SJSA1 (cell line): ENCODE measurements at regions not wholly inside any gene's neighbourhood (a gene's known extent, or its start where the extent isn't known, plus 50 kb on each side); places are given as distances from the start of the nearest gene placed in this dataset.
"Not testable (repeated sequence)": the region's sequence is repeated elsewhere in the genome, so short reads cannot be mapped to it uniquely, and the experiment has no call there.

ENCODE experiments used
- DNase-seq, 2 experiments: peaks; one replicate each; pipeline ENCODE4 v3.0.0-alpha.2; 2015 to 2020; ENCODE audit warnings: low spot score in 2 of 2, low read depth in 1 of 2
- H3K27ac ChIP-seq: fragments of 250-450 bp; sonication (Bioruptor Pico); 2 replicates; pipeline ENCODE4 v1.5.1; 2020; ENCODE audit warnings: mild to moderate bottlenecking, moderate library complexity
- H3K27me3 ChIP-seq: fragments of 250-450 bp; sonication (Bioruptor Pico); replicated peaks from 2 replicates; pipeline ENCODE4 v1.5.1; 2020; ENCODE audit warnings: mild to moderate bottlenecking, moderate library complexity
- H3K36me3 ChIP-seq: fragments of 250-450 bp; sonication (Bioruptor Pico); 2 replicates; pipeline ENCODE4 v1.5.1; 2020; ENCODE audit warnings: mild to moderate bottlenecking
- H3K4me1 ChIP-seq: fragments of 250-450 bp; sonication (Bioruptor Pico); replicated peaks from 2 replicates; pipeline ENCODE4 v1.6.1; 2021; ENCODE audit warnings: mild to moderate bottlenecking
- H3K4me3 ChIP-seq: fragments of 250-450 bp; sonication (Bioruptor Pico); 2 replicates; pipeline ENCODE4 v1.5.1; 2020; ENCODE audit warnings: mild to moderate bottlenecking
- H3K9me3 ChIP-seq: fragments of 250-450 bp; sonication (Bioruptor Pico); replicated peaks from 2 replicates; pipeline ENCODE4 v1.5.1; 2020; ENCODE audit warnings: mild to moderate bottlenecking

DNA sequence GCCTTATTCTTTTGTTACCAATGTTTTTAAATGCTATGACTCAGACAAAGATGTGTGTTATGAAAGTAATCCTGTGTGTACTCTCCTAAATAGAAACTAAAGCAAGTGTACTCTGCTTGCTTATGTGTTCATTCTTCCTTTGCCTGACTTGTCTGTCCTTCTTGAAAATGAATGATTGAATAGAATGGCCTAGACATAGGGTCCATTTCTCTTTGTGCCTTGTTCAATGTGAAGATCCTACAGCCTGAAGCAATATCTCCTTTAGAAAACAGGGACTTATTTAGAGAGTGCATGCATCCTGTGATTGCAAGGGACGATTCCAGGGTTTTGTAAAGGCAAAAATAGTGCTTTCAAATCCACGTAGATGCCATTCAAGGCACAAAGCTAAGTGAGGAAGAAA is 343.6 kb upstream of the TACR3 start:
- Histone ChIP-seq H3K9me3 (no peaks in the 10 kb centered on the region), H3K36me3 (no peaks in the 10 kb centered on the region), H3K27ac (no peak overlapping the region), H3K4me1 (no peaks in the 10 kb centered on the region), H3K4me3 (no peak overlapping the region), H3K27me3 (no peaks in the 10 kb centered on the region)
- DNase-seq: no peak

DNA sequence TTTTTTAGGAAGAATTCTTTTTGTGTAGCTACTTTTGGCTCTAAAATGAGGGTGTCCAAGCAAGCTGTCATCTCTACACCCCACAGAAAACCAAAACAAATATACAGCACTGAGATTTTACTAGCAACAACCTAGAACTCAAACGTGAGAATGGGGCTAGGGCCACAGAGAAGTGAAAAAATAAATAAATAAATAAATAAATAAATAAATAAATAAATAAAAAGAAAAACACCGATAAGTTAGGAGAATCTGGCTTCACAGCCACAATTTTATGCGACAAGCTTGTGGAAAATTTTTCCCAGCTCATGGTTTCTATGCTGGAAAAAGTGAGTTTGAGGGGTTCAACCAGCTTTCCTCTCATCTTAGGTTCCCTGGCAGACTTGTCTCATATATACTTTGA is 324.6 kb upstream of the TACR3 start:
- no peak overlapping the region for H3K4me3 ChIP-seq
- H3K27me3 ChIP-seq: no peaks in the 10 kb centered on the region
- no peak overlapping the region for H3K27ac ChIP-seq
- no peaks in the 10 kb centered on the region for H3K9me3 ChIP-seq
- no peaks in the 10 kb centered on the region for H3K4me1 ChIP-seq
- no peaks in the 10 kb centered on the region for H3K36me3 ChIP-seq
- DNase-seq: no peak

DNA sequence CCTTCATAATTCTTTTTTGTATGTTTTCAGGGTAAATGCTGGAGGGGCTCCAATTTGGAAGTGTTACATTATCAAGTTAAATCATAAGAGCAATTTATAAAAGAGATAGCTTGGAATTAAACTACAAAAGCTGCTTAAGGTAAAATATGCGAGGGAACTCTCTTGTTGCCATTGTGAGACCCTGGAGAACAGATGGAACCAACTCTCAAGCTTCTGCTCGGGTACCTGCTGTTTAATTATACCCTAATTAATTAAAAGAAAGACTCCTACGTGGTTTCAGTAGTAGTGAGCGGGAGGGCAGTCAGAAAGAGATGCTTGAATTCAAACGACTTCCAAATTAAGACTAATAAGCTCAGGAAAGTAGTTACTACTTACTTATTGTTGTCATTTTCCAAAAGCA is 313.1 kb upstream of the TACR3 start:
- Histone ChIP-seq H3K27me3 (no peaks in the 10 kb centered on the region), H3K27ac (no peak overlapping the region), H3K4me1 (no peaks in the 10 kb centered on the region), H3K36me3 (no peaks in the 10 kb centered on the region), H3K4me3 (no peak overlapping the region), H3K9me3 (no peaks in the 10 kb centered on the region)
- no peak for DNase-seq

DNA sequence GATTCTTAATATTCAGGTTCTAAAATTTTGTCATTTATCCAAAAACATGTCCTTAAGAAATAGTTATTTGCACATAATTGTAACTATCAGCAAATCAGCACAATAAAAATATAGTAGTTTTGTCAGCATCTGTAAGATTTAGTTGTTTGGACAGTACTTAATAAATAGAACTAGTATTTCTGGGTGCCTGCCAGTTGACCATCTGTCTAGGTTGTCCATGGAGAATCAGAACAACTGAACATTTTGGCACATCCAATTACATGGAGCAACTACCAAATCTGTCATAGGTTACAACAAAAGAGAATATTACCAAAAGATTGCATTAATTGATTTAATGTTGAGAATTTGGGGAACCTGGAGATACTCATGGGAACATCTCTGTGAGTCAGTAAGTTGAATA is 305.5 kb upstream of the TACR3 start:
- no peaks in the 10 kb centered on the region for H3K9me3 ChIP-seq
- no peaks in the 10 kb centered on the region for H3K27me3 ChIP-seq
- no peaks in the 10 kb centered on the region for H3K36me3 ChIP-seq
- no peak overlapping the region for H3K4me3 ChIP-seq
- no peak overlapping the region for H3K27ac ChIP-seq
- DNase-seq: no peak
- no peaks in the 10 kb centered on the region for H3K4me1 ChIP-seq

DNA sequence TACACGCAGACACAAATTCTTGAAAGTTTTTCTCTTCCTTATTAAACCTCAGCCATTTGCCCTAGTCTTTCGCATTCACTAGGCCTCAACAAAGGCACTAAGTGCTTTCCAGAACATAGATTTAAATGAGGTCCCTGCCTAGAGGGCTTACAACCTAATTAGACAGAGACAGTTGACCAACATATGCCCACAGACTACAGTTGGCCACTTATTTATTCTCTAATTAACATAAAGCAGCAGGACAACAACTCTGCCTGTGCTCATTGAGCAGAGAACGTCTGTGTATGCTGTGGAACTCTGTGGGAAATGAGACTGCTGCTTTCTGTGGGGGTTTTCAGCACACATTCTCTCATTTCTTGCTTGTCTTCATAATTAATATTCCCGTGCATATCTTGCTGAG is 303.0 kb upstream of the TACR3 start:
- no peak overlapping the region for H3K4me3 ChIP-seq
- no peaks in the 10 kb centered on the region for H3K27me3 ChIP-seq
- no peak overlapping the region for H3K27ac ChIP-seq
- DNase-seq: no peak
- H3K4me1 ChIP-seq: no peaks in the 10 kb centered on the region
- no peaks in the 10 kb centered on the region for H3K9me3 ChIP-seq
- H3K36me3 ChIP-seq: no peaks in the 10 kb centered on the region

DNA sequence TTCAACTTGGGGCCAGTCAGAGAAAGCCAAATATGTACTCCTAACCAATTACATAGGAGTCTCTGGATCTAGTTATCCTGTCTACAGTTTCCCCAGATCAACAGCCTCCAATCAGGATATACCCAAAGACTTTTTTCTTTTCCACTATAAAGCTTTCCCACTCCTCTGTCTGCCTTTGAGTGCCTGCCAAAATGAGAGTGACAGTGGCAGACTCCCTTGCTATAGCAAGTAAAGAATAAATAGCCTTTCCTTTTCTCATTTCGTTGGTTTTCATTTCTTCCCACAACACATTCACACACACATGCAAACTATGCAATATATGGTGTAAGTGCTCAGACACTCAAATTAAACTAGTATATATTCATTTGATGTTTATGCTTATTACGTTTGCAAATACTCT is 302.4 kb upstream of the TACR3 start:
- DNase-seq: no peak
- Histone ChIP-seq H3K9me3 (no peaks in the 10 kb centered on the region), H3K27ac (no peak overlapping the region), H3K4me1 (no peaks in the 10 kb centered on the region), H3K27me3 (no peaks in the 10 kb centered on the region), H3K36me3 (no peaks in the 10 kb centered on the region), H3K4me3 (no peak overlapping the region)

DNA sequence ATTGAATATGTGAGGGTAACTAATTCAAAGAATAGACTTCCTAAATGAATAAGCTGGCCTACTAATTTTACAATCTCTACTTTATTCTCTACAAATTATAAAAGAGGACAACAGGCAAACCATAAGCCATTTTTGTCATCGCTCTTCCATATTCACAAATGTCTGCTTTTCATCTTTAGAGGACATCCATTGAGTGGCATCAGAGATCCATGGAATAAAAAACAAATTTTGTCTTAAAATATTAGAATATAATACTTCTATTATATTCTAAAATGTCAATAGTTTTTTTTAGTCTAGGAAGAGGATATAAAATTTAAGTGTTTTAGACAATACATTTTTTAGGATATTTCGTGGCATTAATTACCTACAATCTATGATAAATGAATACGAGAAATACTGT is 300.9 kb upstream of the TACR3 start:
- no peak for DNase-seq
- Histone ChIP-seq H3K4me3 (no peak overlapping the region), H3K4me1 (no peaks in the 10 kb centered on the region), H3K27me3 (no peaks in the 10 kb centered on the region), H3K27ac (no peak overlapping the region), H3K9me3 (no peaks in the 10 kb centered on the region), H3K36me3 (no peaks in the 10 kb centered on the region)

DNA sequence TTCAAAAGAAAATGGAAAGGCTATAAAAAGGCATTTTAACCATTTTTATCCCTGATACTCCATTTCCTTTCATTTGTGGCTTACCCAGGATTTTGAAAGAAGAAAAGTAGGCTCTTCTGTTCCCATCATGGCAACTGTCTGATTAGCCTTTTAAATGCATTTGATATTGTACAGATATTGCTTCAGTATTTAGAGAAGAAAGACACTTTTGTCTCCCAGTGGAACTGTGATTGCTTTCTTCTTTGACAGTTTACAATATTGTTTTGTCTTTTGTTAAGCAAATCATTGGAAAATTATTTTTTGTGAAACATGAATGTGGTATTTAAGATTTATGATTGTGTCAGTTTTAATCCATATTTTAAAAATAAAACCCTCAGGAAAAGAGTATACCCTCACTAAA is 297.4 kb upstream of the TACR3 start:
- H3K27ac ChIP-seq: no peak overlapping the region
- DNase-seq: no peak
- no peak overlapping the region for H3K4me3 ChIP-seq
- no peaks in the 10 kb centered on the region for H3K4me1 ChIP-seq
- H3K9me3 ChIP-seq: no peaks in the 10 kb centered on the region
- no peaks in the 10 kb centered on the region for H3K27me3 ChIP-seq
- no peaks in the 10 kb centered on the region for H3K36me3 ChIP-seq

DNA sequence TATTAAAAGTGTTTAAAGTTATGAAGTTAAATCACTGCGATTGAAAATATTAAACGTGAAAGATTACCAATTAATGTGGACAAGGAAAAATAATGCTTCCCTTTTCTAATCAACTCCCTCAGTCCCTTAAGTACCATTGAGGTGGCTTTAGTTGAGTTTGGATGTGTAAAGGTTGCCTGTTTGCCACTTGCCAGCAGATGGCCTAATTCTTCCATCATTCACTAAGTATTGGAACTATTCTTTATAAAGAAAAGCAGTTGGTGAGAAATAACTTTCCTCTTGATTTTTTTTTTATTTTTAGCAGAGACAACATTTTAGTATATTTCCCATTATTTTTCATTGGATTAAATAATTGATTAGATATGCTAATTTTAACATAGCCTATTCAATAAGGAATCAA is 295.9 kb upstream of the TACR3 start:
- H3K27ac ChIP-seq: no peak overlapping the region
- DNase-seq: no peak
- no peaks in the 10 kb centered on the region for H3K36me3 ChIP-seq
- H3K9me3 ChIP-seq: no peaks in the 10 kb centered on the region
- H3K4me3 ChIP-seq: no peak overlapping the region
- H3K27me3 ChIP-seq: no peaks in the 10 kb centered on the region
- H3K4me1 ChIP-seq: no peaks in the 10 kb centered on the region

DNA sequence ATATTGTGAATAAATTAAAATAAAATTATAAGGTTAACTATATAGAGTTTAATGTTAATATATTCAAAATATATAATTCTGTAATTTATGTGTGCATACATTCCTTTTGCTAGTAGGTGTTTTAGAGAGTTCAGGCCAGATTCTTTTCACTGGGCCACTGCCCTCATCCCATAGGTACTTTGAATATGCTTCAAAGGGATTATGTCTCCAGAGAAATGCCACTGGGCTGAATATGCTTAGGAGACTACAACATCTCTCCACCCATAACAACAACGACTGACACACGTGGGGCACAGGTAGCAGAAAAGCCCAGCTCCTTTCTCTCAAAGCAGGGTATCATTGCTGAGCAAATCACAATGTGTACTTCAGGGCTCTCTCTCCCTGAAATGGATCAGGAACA is 290.9 kb upstream of the TACR3 start:
- no peaks in the 10 kb centered on the region for H3K4me1 ChIP-seq
- no peaks in the 10 kb centered on the region for H3K36me3 ChIP-seq
- H3K27ac ChIP-seq: no peak overlapping the region
- H3K9me3 ChIP-seq: no peaks in the 10 kb centered on the region
- no peaks in the 10 kb centered on the region for H3K27me3 ChIP-seq
- no peak overlapping the region for H3K4me3 ChIP-seq
- DNase-seq: no peak

DNA sequence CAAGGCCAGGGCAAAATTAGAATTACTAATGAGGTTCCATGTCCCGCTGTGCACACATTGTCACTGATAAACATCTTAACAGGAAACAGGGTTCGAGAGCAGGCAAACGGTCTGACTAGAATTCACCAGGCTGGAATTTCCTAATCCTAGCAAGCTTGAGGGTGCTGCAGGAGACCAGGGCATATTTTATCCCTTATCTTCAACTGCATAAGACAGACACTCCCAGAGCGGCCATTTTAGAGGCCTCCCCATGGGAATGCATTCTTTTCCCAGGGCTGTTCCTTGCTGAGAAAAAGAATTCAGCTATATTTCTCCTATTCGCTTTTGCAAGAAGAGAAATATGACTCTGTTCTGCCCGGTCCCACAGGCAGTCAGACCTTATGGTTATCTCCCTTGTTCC is 282.5 kb upstream of the TACR3 start:
- H3K9me3 ChIP-seq, H3K27me3 ChIP-seq, H3K4me1 ChIP-seq, H3K36me3 ChIP-seq, H3K4me3 ChIP-seq, DNase-seq, H3K27ac ChIP-seq: not testable (repeated sequence)

DNA sequence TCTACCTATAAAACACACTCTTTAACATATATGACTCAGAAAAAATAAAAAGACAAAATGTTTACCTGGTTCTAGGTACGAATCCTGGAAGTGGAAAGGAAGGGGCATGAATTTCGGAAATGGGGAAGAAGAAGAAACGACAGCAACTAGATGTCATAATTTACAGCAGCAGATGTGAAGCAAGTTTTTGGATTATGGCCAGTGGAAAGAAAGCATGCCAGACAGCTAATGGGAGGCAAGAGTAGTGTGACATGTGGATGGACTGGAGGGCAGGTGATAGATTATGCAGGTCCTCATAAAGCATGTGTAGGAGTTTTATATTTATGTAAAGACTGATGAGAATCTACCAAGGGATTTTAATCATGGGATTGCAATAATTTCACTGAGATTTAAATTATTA is 279.0 kb upstream of the TACR3 start:
- Histone ChIP-seq H3K27me3 (no peaks in the 10 kb centered on the region), H3K36me3 (no peaks in the 10 kb centered on the region), H3K4me3 (no peak overlapping the region), H3K4me1 (peaks cover 5% of the 10 kb centered on the region), H3K9me3 (no peaks in the 10 kb centered on the region), H3K27ac (no peak overlapping the region)
- DNase-seq: no peak

DNA sequence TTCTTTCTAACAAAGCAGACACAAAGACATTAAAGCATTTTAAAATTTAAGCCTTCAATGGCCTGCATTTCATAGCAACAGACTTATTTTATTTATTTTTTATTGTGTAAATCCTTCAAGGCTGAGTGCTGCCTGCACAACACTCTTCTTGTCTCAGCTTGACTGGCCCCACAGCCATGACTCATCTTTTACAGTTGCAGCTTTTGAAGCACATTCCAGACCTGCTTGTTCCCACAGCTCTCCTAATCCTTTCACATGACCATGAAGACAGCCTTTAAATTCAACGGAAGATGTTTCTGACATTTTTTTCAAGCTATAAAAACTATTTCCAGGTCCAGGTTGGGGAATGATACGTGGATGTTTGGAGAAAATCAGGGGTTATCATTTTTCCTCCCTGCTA is 276.9 kb upstream of the TACR3 start:
- Histone ChIP-seq H3K4me1 (peaks cover 5% of the 10 kb centered on the region), H3K4me3 (no peak overlapping the region), H3K36me3 (no peaks in the 10 kb centered on the region), H3K27me3 (no peaks in the 10 kb centered on the region), H3K27ac (peak overlapping the region; percentile 45), H3K9me3 (no peaks in the 10 kb centered on the region)
- DNase-seq: peak; percentile 58 to 73

DNA sequence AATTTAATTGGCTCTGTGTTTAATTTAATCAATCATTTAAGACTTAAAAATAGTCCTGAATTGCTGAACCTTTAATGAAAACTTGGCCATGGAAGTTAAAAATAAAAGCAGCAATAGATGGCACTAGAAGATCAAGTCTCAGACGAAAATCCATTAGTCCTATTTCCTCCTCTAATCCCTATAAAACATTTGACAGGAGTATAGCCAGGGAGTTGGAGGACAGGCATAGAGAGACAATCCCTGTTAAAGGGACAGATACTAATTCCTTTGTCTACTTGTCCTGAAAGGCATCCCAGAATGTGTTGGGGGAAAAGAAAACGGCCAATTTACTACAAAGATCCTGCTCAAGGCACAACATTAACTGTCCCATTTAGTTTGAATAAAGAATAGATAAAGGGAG is 276.3 kb upstream of the TACR3 start:
- H3K9me3 ChIP-seq: no peaks in the 10 kb centered on the region
- H3K27me3 ChIP-seq: no peaks in the 10 kb centered on the region
- peak in 1 of 2 experiments; percentile 28 for DNase-seq
- H3K27ac ChIP-seq: peak overlapping the region; percentile 45
- no peak overlapping the region for H3K4me3 ChIP-seq
- H3K36me3 ChIP-seq: no peaks in the 10 kb centered on the region
- H3K4me1 ChIP-seq: peaks cover 5% of the 10 kb centered on the region

DNA sequence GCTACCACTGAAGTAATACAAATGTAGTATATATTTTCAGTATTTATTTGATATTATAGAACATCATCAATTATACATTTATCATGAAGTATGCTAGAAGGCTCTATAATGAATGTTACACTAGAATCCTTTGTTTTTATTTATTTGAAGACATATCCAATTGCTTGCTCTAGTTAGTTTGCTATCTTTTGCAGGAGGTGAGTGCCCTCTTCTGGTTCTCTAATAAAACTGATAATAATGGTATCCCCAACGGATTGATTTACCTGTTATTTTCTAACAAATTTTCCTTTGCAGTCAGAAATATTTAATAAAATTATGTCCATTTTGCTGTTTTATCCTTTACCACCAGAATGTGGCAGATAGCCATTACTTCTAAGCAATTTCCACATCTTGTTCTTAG is 274.3 kb upstream of the TACR3 start:
- no peak for DNase-seq

More for the DNA sequence above, 274.3 kb upstream of the TACR3 start:
- Histone ChIP-seq H3K9me3 (no peaks in the 10 kb centered on the region), H3K4me1 (peaks cover 5% of the 10 kb centered on the region), H3K27me3 (no peaks in the 10 kb centered on the region), H3K36me3 (no peaks in the 10 kb centered on the region), H3K4me3 (no peak overlapping the region), H3K27ac (no peak overlapping the region)
